ENCODE measurements at regions not wholly inside any gene's neighbourhood (a gene's known extent, or its start where the extent isn't known, plus 50 kb on each side); places are given as distances from the start of the nearest gene placed in this dataset.

DNA sequence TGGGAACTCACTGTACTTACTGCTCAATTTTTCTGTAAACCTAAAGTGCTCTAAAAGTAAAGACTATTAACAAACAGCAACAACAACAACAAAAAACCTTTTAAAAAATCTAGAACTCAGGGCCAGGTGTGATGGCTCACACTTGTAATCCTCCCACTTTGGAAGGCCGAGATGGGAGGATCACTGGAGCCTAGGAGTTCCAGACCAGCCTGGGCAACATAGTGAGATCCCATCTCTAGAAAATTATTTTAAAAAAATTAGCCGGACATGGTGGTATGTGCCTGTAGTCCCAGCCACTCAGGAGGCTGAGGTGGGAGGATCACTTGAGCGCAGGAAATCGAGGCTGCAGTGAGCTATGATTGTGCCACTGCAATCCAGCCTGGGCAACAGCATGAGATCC lies 161.8 kb downstream of the NUP210 start:
- no peak for DNase-seq
- H3K4me3 Mint-ChIP-seq: no peak overlapping the region
- no peaks in the 10 kb centered on the region for H3K9me3 Mint-ChIP-seq
- TF ChIP-seq, protein P1, sequence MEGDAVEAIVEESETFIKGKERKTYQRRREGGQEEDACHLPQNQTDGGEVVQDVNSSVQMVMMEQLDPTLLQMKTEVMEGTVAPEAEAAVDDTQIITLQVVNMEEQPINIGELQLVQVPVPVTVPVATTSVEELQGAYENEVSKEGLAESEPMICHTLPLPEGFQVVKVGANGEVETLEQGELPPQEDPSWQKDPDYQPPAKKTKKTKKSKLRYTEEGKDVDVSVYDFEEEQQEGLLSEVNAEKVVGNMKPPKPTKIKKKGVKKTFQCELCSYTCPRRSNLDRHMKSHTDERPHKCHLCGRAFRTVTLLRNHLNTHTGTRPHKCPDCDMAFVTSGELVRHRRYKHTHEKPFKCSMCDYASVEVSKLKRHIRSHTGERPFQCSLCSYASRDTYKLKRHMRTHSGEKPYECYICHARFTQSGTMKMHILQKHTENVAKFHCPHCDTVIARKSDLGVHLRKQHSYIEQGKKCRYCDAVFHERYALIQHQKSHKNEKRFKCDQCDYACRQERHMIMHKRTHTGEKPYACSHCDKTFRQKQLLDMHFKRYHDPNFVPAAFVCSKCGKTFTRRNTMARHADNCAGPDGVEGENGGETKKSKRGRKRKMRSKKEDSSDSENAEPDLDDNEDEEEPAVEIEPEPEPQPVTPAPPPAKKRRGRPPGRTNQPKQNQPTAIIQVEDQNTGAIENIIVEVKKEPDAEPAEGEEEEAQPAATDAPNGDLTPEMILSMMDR (IDR thresholded peaks at IDR 0.05): no peak
- peaks cover 58% of the 10 kb centered on the region for H3K4me1 Mint-ChIP-seq
- peaks cover 7% of the 10 kb centered on the region for H3K27me3 Mint-ChIP-seq (ENCODE audit: low read depth, poor library complexity)
- no peaks in the 10 kb centered on the region for H3K36me3 Mint-ChIP-seq (ENCODE audit: low read depth)
- H3K27ac Mint-ChIP-seq: no peak overlapping the region

- H3K4me1 Mint-ChIP-seq: peaks cover 56% of the 10 kb centered on the region
- no peaks in the 10 kb centered on the region for H3K9me3 Mint-ChIP-seq
- TF ChIP-seq, protein P1 (IDR thresholded peaks at IDR 0.05): no peak
- H3K27me3 Mint-ChIP-seq (ENCODE audit: low read depth, poor library complexity): peaks cover 8% of the 10 kb centered on the region
- DNase-seq: no peak
- no peak overlapping the region for H3K4me3 Mint-ChIP-seq
- no peaks in the 10 kb centered on the region for H3K36me3 Mint-ChIP-seq (ENCODE audit: low read depth)
- no peak overlapping the region for H3K27ac Mint-ChIP-seq
These were observed 162.5 kb downstream of the NUP210 start for GRCh38 chr3:13257666-13258065.

GRCh38 chr3:13256845-13257244 lies 163.3 kb downstream of the NUP210 start:
- Mint-ChIP-seq H3K4me1 (peaks cover 48% of the 10 kb centered on the region), H3K27ac (no peak overlapping the region), H3K27me3 (ENCODE audit: low read depth, poor library complexity) (peaks cover 8% of the 10 kb centered on the region), H3K9me3 (no peaks in the 10 kb centered on the region), H3K4me3 (no peak overlapping the region), H3K36me3 (ENCODE audit: low read depth) (no peaks in the 10 kb centered on the region)
- TF ChIP-seq, protein P1 (IDR thresholded peaks at IDR 0.05): no peak
- no peak for DNase-seq

DNA sequence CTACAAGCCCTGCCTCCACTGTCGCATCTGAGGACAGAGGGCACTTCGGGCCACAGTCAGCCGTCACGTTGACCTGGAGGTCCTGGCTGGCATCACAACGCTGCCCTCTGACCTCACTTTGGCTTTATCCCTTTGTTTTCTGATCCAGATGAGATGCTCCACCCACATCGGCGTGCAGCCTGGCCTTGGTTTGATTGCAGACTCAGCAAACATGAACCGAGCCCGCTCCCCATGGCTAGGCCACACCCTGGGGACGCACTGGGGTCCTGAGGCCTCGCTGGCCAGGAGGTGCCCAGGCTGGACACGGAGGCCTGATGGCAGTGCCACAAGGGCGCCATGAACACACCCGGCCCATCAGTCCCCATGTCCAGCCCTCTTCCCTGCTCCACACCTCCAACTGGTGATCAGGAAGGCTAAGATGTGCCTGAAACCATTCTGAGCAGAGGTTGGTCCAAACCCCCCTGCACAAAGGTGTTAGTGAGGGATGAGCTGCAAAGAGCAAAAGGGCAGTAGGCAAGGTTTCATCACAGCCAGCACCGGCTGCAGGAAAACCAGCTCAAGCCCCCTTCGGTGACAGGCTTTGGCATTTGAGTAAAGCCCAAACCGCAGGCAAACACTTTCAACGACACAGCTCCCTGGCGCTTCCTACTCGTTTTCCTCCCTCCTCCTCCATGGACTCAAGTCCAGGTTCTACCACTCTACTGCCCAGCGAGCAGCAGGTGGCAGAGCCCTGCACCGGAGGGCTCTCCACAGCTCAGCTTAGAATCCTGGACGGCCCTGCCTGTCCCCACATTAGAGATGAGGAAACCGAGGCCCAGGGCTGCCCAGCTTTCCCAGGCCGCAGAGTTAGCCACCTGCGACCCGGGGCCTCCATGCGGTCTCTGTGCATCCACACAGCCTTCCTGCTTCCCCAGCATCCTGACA lies 165.8 kb downstream of the NUP210 start:
- no peaks in the 10 kb centered on the region for H3K36me3 Mint-ChIP-seq (ENCODE audit: low read depth)
- no peaks in the 10 kb centered on the region for H3K9me3 Mint-ChIP-seq
- H3K27ac Mint-ChIP-seq: no peak overlapping the region
- TF ChIP-seq, protein P1 (IDR thresholded peaks at IDR 0.05): no peak
- H3K4me1 Mint-ChIP-seq: peaks cover 39% of the 10 kb centered on the region
- no peak for DNase-seq
- peaks cover 5% of the 10 kb centered on the region for H3K27me3 Mint-ChIP-seq (ENCODE audit: low read depth, poor library complexity)
- no peak overlapping the region for H3K4me3 Mint-ChIP-seq

GRCh38 chr3:13253208-13253937 lies 166.7 kb downstream of the NUP210 start:
- Mint-ChIP-seq H3K4me1 (peaks cover 44% of the 10 kb centered on the region), H3K27me3 (ENCODE audit: low read depth, poor library complexity) (peaks cover 5% of the 10 kb centered on the region), H3K27ac (no peak overlapping the region), H3K9me3 (no peaks in the 10 kb centered on the region), H3K4me3 (no peak overlapping the region), H3K36me3 (ENCODE audit: low read depth) (no peaks in the 10 kb centered on the region)
- no peak for DNase-seq
- TF ChIP-seq, protein P1 (IDR thresholded peaks at IDR 0.05): no peak
